22Rv1 (cell line): ENCODE measurements at regions not wholly inside any gene's neighbourhood (a gene's known extent, or its start where the extent isn't known, plus 50 kb on each side); places are given as distances from the start of the nearest gene placed in this dataset.
"Not testable (repeated sequence)": the region's sequence is repeated elsewhere in the genome, so short reads cannot be mapped to it uniquely, and the experiment has no call there.

Experiments used
- H3K27ac ChIP-seq: fragments of 450-650 bp; 2 replicates; pipeline ENCODE4 v1.5.1; 2017
- ZFX ChIP-seq: fragments of 450-650 bp; IDR thresholded peaks from 2 replicates; pipeline ENCODE4 v1.6.1; 2017; ENCODE audit warnings: antibody characterized with exemption, borderline replicate concordance
- TF ChIP-seq, protein P1 (sequence below): fragments of 450-650 bp; IDR thresholded peaks from 2 replicates; pipeline ENCODE4 v1.5.1; 2017; ENCODE audit warnings: mild to moderate bottlenecking

DNA sequence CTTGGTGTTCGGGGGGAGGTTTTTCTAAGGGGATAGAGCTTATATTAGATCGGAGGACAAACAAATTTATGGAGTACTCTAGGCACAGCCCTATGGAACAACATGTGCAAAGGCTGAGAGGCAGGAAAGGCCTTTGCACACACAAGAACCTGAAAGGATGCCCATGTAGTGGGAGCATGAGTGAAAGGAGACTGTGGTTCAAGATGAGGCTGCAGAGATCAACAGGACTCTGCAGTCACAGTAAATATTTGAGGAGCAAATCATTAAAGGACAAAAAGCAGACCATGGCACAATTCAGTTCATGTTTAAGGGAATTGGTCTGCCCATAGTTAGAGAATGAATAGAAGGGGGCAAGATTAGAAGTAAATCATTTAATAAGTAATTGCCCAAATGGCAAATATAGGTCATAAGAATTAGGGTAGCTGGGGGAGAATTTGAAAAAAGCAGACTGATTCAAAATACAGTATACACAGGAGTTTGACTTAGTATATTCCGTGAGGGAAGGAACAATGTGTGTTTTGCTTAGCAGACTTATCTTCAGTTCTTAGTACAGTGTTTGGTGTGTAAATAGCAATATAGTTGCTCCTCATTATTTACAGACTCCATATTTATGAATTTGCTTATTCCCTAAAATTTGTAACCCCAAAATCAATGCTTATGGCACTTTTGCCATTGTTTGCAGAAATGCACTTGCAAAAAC is 268.1 kb downstream of the SEC16B start:
- TF ChIP-seq, protein P1, sequence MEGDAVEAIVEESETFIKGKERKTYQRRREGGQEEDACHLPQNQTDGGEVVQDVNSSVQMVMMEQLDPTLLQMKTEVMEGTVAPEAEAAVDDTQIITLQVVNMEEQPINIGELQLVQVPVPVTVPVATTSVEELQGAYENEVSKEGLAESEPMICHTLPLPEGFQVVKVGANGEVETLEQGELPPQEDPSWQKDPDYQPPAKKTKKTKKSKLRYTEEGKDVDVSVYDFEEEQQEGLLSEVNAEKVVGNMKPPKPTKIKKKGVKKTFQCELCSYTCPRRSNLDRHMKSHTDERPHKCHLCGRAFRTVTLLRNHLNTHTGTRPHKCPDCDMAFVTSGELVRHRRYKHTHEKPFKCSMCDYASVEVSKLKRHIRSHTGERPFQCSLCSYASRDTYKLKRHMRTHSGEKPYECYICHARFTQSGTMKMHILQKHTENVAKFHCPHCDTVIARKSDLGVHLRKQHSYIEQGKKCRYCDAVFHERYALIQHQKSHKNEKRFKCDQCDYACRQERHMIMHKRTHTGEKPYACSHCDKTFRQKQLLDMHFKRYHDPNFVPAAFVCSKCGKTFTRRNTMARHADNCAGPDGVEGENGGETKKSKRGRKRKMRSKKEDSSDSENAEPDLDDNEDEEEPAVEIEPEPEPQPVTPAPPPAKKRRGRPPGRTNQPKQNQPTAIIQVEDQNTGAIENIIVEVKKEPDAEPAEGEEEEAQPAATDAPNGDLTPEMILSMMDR = no peak
- no peak for TF ChIP-seq ZFX
- no peak overlapping the region for H3K27ac ChIP-seq

DNA sequence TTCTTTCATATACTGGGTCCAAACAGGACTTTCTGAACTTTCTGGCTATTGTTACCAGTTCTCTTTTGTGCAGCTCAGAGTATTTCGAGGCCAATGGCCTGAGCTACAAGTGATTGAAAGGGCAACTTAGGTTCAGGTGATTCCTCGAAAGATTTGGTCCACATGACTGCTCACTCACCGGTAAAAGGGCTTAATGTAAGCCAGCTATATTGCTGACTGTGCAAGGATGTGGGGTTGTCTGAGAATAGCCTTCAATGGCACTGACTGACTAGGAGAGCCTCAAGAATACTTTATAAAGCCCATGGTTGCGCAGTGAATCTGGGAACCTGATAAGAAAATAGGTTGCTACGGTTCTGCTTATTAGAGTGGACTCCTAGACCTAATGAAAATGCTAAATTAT is 269.0 kb downstream of the SEC16B start:
- no peak for TF ChIP-seq ZFX
- TF ChIP-seq, protein P1 = no peak
- no peak overlapping the region for H3K27ac ChIP-seq

DNA sequence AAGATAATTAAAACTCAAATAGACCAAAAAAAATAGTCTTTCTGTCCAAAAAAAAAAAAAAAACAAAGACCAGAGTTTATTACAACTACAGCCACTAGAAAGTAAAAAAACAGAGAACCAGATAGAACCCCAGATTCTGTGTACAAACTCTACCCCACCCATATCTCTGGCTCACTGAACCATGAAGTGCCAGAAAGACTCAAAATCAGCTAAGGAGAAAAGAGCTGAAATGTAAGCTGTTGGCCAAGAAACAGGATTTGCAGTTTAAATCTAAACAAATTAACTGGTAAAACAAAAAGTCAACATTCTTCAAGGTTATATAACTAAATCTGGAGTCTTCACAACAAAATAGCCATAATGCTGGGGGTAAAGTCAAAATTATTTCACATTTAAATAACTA is 278.9 kb downstream of the SEC16B start:
- H3K27ac ChIP-seq = no peak overlapping the region
- TF ChIP-seq, protein P1 = no peak
- no peak for TF ChIP-seq ZFX

DNA sequence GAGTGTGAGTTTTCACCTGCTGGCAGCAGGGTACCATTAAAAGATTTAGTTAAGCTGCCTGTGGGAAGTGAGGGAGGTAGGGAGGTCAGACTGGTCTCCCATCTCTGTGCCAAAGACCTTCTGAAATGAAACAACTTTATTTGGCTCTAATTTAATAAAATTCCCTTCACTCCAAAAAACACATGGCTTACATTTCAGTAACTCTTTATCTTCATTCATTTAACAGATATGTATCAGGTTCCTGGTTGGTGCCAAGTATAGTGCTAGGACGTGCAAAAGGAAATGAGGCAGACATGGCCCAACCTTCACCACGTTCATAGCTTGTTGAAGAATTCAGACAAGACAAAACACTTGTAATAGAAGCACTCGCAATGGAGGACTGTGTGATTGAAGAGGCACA is 282.3 kb downstream of the SEC16B start:
- TF ChIP-seq, protein P1 = no peak
- no peak for TF ChIP-seq ZFX
- H3K27ac ChIP-seq = no peak overlapping the region

DNA sequence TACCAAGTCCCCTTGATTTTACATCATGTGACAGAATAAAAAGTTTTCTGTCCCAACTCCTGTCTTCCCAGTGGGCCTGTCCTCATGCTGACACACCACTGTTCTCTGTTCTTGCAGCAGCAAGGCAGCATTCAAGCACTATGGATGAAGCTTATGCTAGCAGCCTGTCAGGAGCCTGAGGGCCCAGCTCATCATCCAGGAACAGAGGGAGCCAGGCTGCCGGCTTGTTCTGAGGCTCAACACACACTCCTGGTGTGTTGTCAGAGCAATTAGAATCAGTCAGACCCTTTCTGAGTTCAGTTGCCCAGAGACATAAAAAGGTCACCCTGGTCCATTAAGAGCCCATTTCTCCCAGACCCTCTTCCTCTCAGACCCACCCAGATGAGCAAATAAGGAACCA is 282.9 kb downstream of the SEC16B start:
- TF ChIP-seq, protein P1 = no peak
- no peak for TF ChIP-seq ZFX
- H3K27ac ChIP-seq = no peak overlapping the region

DNA sequence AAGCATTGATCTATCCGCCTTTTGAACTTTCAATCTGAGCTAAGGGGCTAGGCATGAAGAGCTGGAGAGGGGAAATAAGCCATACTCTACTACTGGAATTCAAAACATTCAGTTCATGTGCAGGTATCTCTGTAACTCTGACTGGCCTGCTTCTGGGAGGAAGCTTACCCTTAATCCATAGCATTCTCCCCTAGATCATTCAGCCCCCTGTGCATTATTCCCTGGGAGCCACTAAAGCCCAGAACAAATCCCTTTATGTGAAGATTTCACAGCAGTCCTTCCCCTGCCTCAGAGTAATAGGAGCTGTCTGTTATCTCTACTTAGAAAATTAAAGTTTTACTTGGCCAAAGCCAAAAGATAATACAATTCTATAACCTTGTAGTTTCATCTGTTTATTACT is 300.7 kb downstream of the SEC16B start:
- no peak overlapping the region for H3K27ac ChIP-seq

DNA sequence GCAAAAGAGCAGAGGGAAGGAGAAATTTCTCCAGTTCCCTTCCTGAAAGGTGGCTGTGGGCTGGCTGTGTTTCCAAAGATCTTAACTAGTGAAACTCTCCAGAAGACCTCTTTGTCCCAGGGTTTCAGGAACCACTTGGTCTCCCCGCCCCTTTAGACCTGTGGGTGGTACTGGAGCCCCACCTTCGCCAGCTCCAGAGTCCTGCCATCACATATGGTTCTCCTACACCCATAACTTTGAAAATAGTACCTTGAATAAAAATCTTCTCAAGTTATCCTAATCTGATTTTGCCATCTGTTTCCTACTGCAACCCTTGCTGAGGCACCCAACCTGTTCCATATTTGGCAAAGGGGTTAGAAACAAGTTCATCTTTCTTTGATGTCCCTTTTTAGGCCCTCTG is 303.9 kb downstream of the SEC16B start:
- no peak for TF ChIP-seq ZFX
- TF ChIP-seq, protein P1 = no peak
- H3K27ac ChIP-seq = no peak overlapping the region

More for the DNA sequence above, 300.7 kb downstream of the SEC16B start:
- TF ChIP-seq, protein P1 = no peak
- no peak for TF ChIP-seq ZFX

DNA sequence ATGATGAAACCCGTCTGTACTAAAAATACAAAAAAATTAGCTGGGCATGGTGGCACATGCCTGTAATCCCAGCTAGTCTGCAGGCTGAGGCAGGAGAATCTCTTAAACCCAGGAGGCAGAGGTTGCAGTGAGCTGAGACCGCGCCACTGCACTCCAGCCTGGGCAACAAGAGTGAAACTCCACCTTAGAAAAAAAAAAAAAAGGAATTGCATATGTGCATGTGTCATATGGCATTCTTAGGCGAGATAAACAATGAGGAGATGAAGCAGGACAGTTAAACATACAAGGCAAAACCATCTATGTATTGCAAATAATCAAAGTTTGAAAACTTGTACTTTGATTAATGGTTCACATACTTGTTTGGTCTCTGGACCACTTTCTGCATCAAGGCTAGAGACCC is 305.1 kb downstream of the SEC16B start:
- not testable (repeated sequence) for H3K27ac ChIP-seq
